SK-N-SH treated with all-trans-retinoic acid at 6 μM for 48 hours (cell line): ENCODE measurements at regions not wholly inside any gene's neighbourhood (a gene's known extent, or its start where the extent isn't known, plus 50 kb on each side); places are given as distances from the start of the nearest gene placed in this dataset.
A peak's percentile ranks its signal among the peaks of the same experiment; 100 is the strongest.

Source experiments
- ATAC-seq: fragments of 200-7000 bp; cut with Tn5 transposase; 3 replicates; pipeline ENCODE4 v1.9.1; 2020; ENCODE audit warnings: mild to moderate bottlenecking, moderate library complexity
- ARNTL ChIP-seq: fragments of 450-650 bp; formaldehyde crosslinking; IDR thresholded peaks from 2 replicates; pipeline ENCODE4 v1.5.0; 2020; ENCODE audit warnings: low read depth, mild to moderate bottlenecking, moderate library complexity, borderline replicate concordance
- BACH2 ChIP-seq: fragments of 250-450 bp; sonication (Bioruptor Pico); IDR thresholded peaks from 2 replicates; pipeline ENCODE4 v1.9.0; 2021; ENCODE audit warnings: mild to moderate bottlenecking, borderline replicate concordance
- CSRNP3 ChIP-seq: fragments of 250-450 bp; sonication (Bioruptor Pico); IDR thresholded peaks from 2 replicates; pipeline ENCODE4 v1.5.1; 2021; ENCODE audit warnings: mild to moderate bottlenecking, moderate library complexity
- ESRRG ChIP-seq: fragments of 250-450 bp; sonication (Bioruptor Pico); IDR thresholded peaks from 2 replicates; pipeline ENCODE4 v1.6.1; 2021; ENCODE audit warnings: mild to moderate bottlenecking
- GLIS3 ChIP-seq: fragments of 250-450 bp; sonication (Bioruptor Pico); IDR thresholded peaks from 2 replicates; pipeline ENCODE4 v1.5.0; 2020; ENCODE audit warnings: mild to moderate bottlenecking, moderate library complexity
- ISL1 ChIP-seq: fragments of 250-450 bp; sonication (Bioruptor Pico); IDR thresholded peaks from 2 replicates; pipeline ENCODE4 v2.1.2; 2022; ENCODE audit warnings: mild to moderate bottlenecking, moderate library complexity
- OSR1 ChIP-seq: fragments of 250-450 bp; sonication (Bioruptor Pico); IDR thresholded peaks from 2 replicates; pipeline ENCODE4 v1.8.0; 2022; ENCODE audit warnings: moderate library complexity, mild to moderate bottlenecking, inconsistent platforms
- PATZ1 ChIP-seq: fragments of 250-450 bp; sonication (Bioruptor Pico); IDR thresholded peaks from 2 replicates; pipeline ENCODE4 v1.8.0; 2020; ENCODE audit warnings: mild to moderate bottlenecking, moderate library complexity, borderline replicate concordance
- PPARA ChIP-seq: fragments of 250-450 bp; sonication (Bioruptor Pico); IDR thresholded peaks from 2 replicates; pipeline ENCODE4 v1.5.0; 2020; ENCODE audit warnings: mild to moderate bottlenecking, borderline replicate concordance
- RARB ChIP-seq: fragments of 250-450 bp; sonication (Bioruptor Pico); IDR thresholded peaks from 2 replicates; pipeline ENCODE4 v1.8.0; 2021; ENCODE audit warnings: mild to moderate bottlenecking, moderate library complexity
- SNAI2 ChIP-seq: fragments of 250-450 bp; sonication (Bioruptor Pico); IDR thresholded peaks from 2 replicates; pipeline ENCODE4 v1.5.0; 2020; ENCODE audit warnings: mild to moderate bottlenecking, moderate library complexity
- TCF4 ChIP-seq: fragments of 250-450 bp; sonication (Bioruptor Pico); IDR thresholded peaks from 2 replicates; pipeline ENCODE4 v1.8.0; 2021; ENCODE audit warnings: mild to moderate bottlenecking, moderate library complexity, borderline replicate concordance
- TOX ChIP-seq: fragments of 250-450 bp; sonication (Bioruptor Pico); IDR thresholded peaks from 2 replicates; pipeline ENCODE4 v1.8.0; 2021; ENCODE audit warnings: mild to moderate bottlenecking, moderate library complexity, borderline replicate concordance
- ZC3H10 ChIP-seq: fragments of 250-450 bp; sonication (Bioruptor Pico); IDR thresholded peaks from 2 replicates; pipeline ENCODE4 v1.5.1; 2021; ENCODE audit warnings: mild to moderate bottlenecking, moderate library complexity
- ZFP30 ChIP-seq: fragments of 450-650 bp; formaldehyde crosslinking; IDR thresholded peaks from 2 replicates; pipeline ENCODE4 v1.5.0; 2022; ENCODE audit warnings: mild to moderate bottlenecking, moderate library complexity
- ZNF565 ChIP-seq: fragments of 450-650 bp; formaldehyde crosslinking; conservative IDR thresholded peaks from 2 replicates; pipeline ENCODE4 v1.5.0; 2020; ENCODE audit warnings: low read depth, mild to moderate bottlenecking, moderate library complexity
- ZNF70 ChIP-seq: fragments of 450-650 bp; formaldehyde crosslinking; IDR thresholded peaks from 2 replicates; pipeline ENCODE4 v1.5.0; 2020; ENCODE audit warnings: mild to moderate bottlenecking, moderate library complexity
- ZNF8 ChIP-seq: fragments of 450-650 bp; formaldehyde crosslinking; IDR thresholded peaks from 2 replicates; pipeline ENCODE4 v1.5.0; 2020; ENCODE audit warnings: mild to moderate bottlenecking, moderate library complexity
- TF ChIP-seq, protein P1 (sequence below): fragments of 250-450 bp; sonication (Bioruptor Pico); IDR thresholded peaks from 2 replicates; pipeline ENCODE4 v1.5.0; 2020; ENCODE audit warnings: mild to moderate bottlenecking, moderate library complexity
- TF ChIP-seq, protein P2 (sequence below): fragments of 250-450 bp; sonication (Bioruptor Pico); IDR thresholded peaks from 2 replicates; pipeline ENCODE4 v1.5.1; 2020; ENCODE audit warnings: low read depth, mild to moderate bottlenecking, moderate library complexity

DNA sequence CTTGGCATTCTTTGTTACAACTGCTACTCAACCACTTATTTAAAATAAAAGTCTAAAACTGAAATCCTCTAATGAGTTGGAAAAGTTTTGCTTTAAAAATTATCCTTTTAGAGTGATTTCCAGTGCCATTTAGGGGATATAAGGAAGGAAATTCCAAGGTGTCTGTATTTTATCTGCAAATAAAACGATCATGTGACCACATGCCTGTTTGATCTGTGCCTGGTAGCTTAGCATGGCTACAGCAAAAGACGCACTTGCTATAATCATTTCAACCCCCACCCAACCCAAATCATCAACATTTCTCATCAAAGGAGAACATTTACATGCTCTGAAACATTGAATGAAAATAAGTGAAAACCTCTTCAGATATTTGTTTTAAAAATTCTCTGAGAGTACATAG, 615.1 kb downstream of the IRS1 start:
- TF ChIP-seq TOX (CRISPR knock-in tag): 0 out of 2 replicates have a peak, but pooled peaks have one; percentile 32
- TF ChIP-seq, protein P1, sequence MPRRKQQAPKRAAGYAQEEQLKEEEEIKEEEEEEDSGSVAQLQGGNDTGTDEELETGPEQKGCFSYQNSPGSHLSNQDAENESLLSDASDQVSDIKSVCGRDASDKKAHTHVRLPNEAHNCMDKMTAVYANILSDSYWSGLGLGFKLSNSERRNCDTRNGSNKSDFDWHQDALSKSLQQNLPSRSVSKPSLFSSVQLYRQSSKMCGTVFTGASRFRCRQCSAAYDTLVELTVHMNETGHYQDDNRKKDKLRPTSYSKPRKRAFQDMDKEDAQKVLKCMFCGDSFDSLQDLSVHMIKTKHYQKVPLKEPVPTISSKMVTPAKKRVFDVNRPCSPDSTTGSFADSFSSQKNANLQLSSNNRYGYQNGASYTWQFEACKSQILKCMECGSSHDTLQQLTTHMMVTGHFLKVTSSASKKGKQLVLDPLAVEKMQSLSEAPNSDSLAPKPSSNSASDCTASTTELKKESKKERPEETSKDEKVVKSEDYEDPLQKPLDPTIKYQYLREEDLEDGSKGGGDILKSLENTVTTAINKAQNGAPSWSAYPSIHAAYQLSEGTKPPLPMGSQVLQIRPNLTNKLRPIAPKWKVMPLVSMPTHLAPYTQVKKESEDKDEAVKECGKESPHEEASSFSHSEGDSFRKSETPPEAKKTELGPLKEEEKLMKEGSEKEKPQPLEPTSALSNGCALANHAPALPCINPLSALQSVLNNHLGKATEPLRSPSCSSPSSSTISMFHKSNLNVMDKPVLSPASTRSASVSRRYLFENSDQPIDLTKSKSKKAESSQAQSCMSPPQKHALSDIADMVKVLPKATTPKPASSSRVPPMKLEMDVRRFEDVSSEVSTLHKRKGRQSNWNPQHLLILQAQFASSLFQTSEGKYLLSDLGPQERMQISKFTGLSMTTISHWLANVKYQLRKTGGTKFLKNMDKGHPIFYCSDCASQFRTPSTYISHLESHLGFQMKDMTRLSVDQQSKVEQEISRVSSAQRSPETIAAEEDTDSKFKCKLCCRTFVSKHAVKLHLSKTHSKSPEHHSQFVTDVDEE (CRISPR knock-in tag): no peak
- ATAC-seq: no peak

DNA sequence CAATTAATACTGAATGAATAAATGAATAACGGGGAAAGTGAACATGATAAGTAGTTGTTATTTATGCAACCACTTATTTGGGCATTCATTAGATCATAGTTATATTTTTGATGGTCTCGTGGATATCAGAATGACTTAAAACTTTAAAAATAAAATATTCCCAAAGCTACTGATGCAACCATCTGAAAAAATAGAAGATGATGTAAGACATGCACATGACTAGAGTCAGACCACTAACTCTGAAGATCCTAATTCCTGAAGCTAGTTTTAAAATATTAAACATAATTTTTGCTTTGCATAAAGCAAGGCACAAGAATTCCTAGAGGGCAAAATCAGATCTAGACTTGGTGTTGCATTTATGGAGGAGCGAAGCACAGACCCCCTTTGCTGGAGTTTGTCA, 616.1 kb downstream of the IRS1 start:
- ATAC-seq: no peak
- no peak for TF ChIP-seq ESRRG (CRISPR knock-in tag)
- TF ChIP-seq ISL1 (CRISPR knock-in tag): no peak
- no peak for TF ChIP-seq OSR1 (CRISPR knock-in tag)
- no peak for TF ChIP-seq TCF4 (CRISPR knock-in tag)

DNA sequence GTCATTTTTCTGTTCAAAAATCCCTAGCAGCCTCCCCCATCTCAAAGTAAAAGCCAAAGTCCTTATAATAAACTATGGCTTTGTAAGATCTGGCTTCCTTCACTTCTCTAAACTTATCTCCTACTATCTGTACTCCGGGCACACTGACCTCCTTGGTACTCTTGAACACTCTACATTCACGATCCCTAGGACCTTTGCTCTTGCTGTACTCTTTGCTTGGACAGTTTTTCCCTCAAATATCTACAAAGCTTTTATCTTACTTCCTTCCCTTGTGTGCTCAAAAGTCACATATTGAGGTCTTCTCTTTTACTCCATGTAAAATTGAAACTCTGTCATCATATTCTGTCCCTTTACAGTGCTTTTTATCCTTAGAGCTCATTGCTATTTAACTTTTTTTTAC, 616.6 kb downstream of the IRS1 start:
- no peak for ATAC-seq
- TF ChIP-seq SNAI2 (CRISPR knock-in tag): no peak
- TF ChIP-seq BACH2 (CRISPR knock-in tag): no peak
- no peak for TF ChIP-seq ZNF565
- TF ChIP-seq RARB (CRISPR knock-in tag): no peak
- no peak for TF ChIP-seq ZNF70
- TF ChIP-seq TCF4 (CRISPR knock-in tag): no peak
- TF ChIP-seq ESRRG (CRISPR knock-in tag): no peak
- TF ChIP-seq ZNF8 (CRISPR knock-in tag): no peak
- TF ChIP-seq, protein P1 (CRISPR knock-in tag): no peak
- no peak for TF ChIP-seq CSRNP3
- no peak for TF ChIP-seq TOX (CRISPR knock-in tag)
- TF ChIP-seq ZC3H10 (CRISPR knock-in tag): no peak
- TF ChIP-seq GLIS3: no peak
- no peak for TF ChIP-seq PATZ1 (CRISPR knock-in tag)
- TF ChIP-seq ISL1 (CRISPR knock-in tag): no peak
- no peak for TF ChIP-seq OSR1 (CRISPR knock-in tag)
- TF ChIP-seq PPARA (CRISPR knock-in tag): no peak
- no peak for TF ChIP-seq ZFP30 (CRISPR knock-in tag)
- TF ChIP-seq, protein P2, sequence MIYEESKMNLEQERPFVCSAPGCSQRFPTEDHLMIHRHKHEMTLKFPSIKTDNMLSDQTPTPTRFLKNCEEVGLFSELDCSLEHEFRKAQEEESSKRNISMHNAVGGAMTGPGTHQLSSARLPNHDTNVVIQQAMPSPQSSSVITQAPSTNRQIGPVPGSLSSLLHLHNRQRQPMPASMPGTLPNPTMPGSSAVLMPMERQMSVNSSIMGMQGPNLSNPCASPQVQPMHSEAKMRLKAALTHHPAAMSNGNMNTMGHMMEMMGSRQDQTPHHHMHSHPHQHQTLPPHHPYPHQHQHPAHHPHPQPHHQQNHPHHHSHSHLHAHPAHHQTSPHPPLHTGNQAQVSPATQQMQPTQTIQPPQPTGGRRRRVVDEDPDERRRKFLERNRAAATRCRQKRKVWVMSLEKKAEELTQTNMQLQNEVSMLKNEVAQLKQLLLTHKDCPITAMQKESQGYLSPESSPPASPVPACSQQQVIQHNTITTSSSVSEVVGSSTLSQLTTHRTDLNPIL (CRISPR knock-in tag): no peak

- TF ChIP-seq TOX (CRISPR knock-in tag) (no peak), ARNTL (CRISPR knock-in tag) (no peak), CSRNP3 (no peak)
- ATAC-seq: no peak
Measured at GRCh38 chr2:226181909-226182308, 617.7 kb downstream of the IRS1 start.
